ENCODE measurements at regions not wholly inside any gene's neighbourhood (a gene's known extent, or its start where the extent isn't known, plus 50 kb on each side); places are given as distances from the start of the nearest gene placed in this dataset.

DNA sequence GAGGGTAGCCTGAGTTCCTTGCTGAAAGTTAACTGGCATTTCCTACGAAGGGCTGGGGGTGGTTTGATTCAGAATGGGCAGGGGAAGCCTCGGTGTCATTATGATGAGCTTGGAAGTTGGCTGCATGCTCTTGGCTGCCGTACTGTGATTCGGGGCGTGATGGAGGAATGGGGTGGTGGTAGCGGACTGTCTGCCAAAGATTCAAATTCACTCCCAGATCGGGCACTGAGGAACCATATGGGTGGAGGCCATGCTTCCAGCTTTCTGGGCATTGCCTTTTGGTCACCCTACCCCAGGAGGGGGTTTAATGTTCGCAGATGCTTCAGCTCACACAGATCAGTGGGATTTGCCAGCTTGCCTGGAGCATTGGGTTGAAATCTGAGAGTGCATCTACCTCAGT lies 492.8 kb upstream of the EEF2KMT start:
- H3K36me3 ChIP-seq (ENCODE audit: control insufficient read depth in 2 of 2, insufficient read depth in 1 of 2, low read length in 2 of 2), result no peaks in the 10 kb centered on the region
- CTCF ChIA-PET, result no interaction called here
- H3K9me3 ChIP-seq (ENCODE audit: control insufficient read depth, insufficient read depth, low read depth, low read length), result no peaks in the 10 kb centered on the region
- no peak overlapping the region for H3K27ac ChIP-seq (ENCODE audit: extremely low read depth, low read depth, low read length)
- no peak overlapping the region for H3K4me3 ChIP-seq (ENCODE audit: low read depth, low read length)
- no peaks in the 10 kb centered on the region for H3K4me1 ChIP-seq (ENCODE audit: control insufficient read depth, insufficient read depth, low read length)
- POLR2A ChIA-PET, result no interaction called here
- TF ChIP-seq REPIN1 (tag by site-specific recombination; IDR thresholded peaks at IDR 0.05; ENCODE audit: low read depth), result no peak
- TF ChIP-seq, protein P1, sequence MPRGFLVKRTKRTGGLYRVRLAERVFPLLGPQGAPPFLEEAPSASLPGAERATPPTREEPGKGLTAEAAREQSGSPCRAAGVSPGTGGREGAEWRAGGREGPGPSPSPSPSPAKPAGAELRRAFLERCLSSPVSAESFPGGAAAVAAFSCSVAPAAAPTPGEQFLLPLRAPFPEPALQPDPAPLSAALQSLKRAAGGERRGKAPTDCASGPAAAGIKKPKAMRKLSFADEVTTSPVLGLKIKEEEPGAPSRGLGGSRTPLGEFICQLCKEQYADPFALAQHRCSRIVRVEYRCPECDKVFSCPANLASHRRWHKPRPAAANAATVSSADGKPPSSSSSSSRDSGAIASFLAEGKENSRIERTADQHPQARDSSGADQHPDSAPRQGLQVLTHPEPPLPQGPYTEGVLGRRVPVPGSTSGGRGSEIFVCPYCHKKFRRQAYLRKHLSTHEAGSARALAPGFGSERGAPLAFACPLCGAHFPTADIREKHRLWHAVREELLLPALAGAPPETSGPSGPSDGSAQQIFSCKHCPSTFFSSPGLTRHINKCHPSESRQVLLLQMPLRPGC (tag by site-specific recombination; IDR thresholded peaks at IDR 0.05), result no peak
- TF ChIP-seq ZNF10 (tag by site-specific recombination; IDR thresholded peaks at IDR 0.05), result no peak
- no peak for TF ChIP-seq HOXC10 (CRISPR knock-in tag; IDR thresholded peaks at IDR 0.05)
- TF ChIP-seq ZNF366 (tag by site-specific recombination; conservative IDR thresholded peaks at IDR 0.05), result no peak

DNA sequence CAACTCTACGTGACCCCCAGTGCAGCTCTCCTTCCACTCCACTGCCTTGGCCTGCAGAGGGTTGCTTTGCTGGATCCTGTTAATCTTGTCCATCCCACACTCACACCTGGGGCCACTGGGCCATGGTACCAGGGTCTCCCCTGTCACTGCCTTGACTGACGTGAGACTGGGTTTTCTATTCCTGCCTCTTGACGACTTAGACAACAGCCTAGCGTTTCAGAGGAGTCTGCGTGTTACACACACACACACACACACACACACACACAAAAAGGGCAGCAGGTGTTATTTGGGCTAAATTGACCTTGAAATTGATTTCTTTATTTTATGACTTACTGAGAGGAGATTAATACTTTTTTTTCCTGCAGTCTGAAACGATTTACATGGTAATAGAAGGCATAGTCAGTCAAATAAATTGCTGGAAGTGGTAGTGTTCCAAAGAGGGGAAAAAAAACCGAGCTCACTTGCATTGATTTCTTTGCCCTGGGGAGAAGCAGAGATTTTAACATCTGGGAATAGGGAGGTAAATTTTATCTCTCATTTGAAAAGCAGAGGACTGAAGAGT lies 492.3 kb upstream of the EEF2KMT start:
- ChIA-PET POLR2A (no interaction called here), CTCF (no interaction called here)
- Histone ChIP-seq H3K27ac (ENCODE audit: extremely low read depth, low read depth, low read length) (no peak overlapping the region), H3K4me3 (ENCODE audit: low read depth, low read length) (no peak overlapping the region), H3K36me3 (ENCODE audit: control insufficient read depth in 2 of 2, insufficient read depth in 1 of 2, low read length in 2 of 2) (no peaks in the 10 kb centered on the region), H3K9me3 (ENCODE audit: control insufficient read depth, insufficient read depth, low read depth, low read length) (no peaks in the 10 kb centered on the region), H3K4me1 (ENCODE audit: control insufficient read depth, insufficient read depth, low read length) (no peaks in the 10 kb centered on the region)
- TF ChIP-seq, protein P2, sequence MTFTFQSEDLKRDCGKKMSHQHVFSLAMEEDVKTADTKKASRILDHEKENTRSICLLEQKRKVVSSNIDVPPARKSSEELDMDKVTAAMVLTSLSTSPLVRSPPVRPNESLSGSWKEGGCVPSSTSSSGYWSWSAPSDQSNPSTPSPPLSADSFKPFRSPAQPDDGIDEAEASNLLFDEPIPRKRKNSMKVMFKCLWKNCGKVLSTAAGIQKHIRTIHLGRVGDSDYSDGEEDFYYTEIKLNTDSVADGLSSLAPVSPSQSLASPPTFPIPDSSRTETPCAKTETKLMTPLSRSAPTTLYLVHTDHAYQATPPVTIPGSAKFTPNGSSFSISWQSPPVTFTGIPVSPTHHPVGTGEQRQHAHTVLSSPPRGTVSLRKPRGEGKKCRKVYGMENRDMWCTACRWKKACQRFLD (tag by site-specific recombination; IDR thresholded peaks at IDR 0.05), result no peak
- TF ChIP-seq ZNF660 (tag by site-specific recombination; IDR thresholded peaks at IDR 0.05) (no peak), ZNF664 (tag by site-specific recombination; IDR thresholded peaks at IDR 0.05) (no peak), ZEB2 (tag by site-specific recombination; IDR thresholded peaks at IDR 0.05) (no peak), HOXD13 (CRISPR knock-in tag; IDR thresholded peaks at IDR 0.05; ENCODE audit: borderline replicate concordance) (no peak), MYNN (tag by site-specific recombination; IDR thresholded peaks at IDR 0.05; ENCODE audit: borderline replicate concordance) (no peak), ZNF514 (tag by site-specific recombination; IDR thresholded peaks at IDR 0.05) (no peak), ZNF416 (tag by site-specific recombination; IDR thresholded peaks at IDR 0.05) (no peak), GFI1B (tag by site-specific recombination; IDR thresholded peaks at IDR 0.05) (no peak), ZNF248 (tag by site-specific recombination; IDR thresholded peaks at IDR 0.05) (no peak), ZNF701 (tag by site-specific recombination; IDR thresholded peaks at IDR 0.05) (no peak), ZNF776 (tag by site-specific recombination; IDR thresholded peaks at IDR 0.05; ENCODE audit: borderline replicate concordance) (no peak), ZNF211 (tag by site-specific recombination; IDR thresholded peaks at IDR 0.05; ENCODE audit: low read depth) (no peak), ZNF785 (tag by site-specific recombination; IDR thresholded peaks at IDR 0.05) (no peak), ZFP3 (tag by site-specific recombination; IDR thresholded peaks at IDR 0.05; ENCODE audit: low read depth) (no peak)
- TF ChIP-seq, protein P3, sequence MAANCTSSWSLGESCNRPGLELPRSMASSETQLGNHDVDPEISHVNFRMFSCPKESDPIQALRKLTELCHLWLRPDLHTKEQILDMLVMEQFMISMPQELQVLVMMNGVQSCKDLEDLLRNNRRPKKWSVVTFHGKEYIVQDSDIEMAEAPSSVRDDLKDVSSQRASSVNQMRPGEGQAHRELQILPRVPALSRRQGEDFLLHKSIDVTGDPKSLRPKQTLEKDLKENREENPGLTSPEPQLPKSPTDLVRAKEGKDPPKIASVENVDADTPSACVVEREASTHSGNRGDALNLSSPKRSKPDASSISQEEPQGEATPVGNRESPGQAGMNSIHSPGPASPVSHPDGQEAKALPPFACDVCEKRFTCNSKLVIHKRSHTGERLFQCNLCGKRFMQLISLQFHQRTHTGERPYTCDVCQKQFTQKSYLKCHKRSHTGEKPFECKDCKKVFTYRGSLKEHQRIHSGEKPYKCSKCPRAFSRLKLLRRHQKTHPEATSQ (tag by site-specific recombination; IDR thresholded peaks at IDR 0.05), result no peak
- TF ChIP-seq, protein P4, sequence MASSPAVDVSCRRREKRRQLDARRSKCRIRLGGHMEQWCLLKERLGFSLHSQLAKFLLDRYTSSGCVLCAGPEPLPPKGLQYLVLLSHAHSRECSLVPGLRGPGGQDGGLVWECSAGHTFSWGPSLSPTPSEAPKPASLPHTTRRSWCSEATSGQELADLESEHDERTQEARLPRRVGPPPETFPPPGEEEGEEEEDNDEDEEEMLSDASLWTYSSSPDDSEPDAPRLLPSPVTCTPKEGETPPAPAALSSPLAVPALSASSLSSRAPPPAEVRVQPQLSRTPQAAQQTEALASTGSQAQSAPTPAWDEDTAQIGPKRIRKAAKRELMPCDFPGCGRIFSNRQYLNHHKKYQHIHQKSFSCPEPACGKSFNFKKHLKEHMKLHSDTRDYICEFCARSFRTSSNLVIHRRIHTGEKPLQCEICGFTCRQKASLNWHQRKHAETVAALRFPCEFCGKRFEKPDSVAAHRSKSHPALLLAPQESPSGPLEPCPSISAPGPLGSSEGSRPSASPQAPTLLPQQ (tag by site-specific recombination; IDR thresholded peaks at IDR 0.05), result no peak
- TF ChIP-seq, protein P5, sequence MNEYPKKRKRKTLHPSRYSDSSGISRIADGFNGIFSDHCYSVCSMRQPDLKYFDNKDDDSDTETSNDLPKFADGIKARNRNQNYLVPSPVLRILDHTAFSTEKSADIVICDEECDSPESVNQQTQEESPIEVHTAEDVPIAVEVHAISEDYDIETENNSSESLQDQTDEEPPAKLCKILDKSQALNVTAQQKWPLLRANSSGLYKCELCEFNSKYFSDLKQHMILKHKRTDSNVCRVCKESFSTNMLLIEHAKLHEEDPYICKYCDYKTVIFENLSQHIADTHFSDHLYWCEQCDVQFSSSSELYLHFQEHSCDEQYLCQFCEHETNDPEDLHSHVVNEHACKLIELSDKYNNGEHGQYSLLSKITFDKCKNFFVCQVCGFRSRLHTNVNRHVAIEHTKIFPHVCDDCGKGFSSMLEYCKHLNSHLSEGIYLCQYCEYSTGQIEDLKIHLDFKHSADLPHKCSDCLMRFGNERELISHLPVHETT (tag by site-specific recombination; IDR thresholded peaks at IDR 0.05), result no peak

Data from HEK293 (cell line).